ENCODE measurements at regions not wholly inside any gene's neighbourhood (a gene's known extent, or its start where the extent isn't known, plus 50 kb on each side); places are given as distances from the start of the nearest gene placed in this dataset.

DNA sequence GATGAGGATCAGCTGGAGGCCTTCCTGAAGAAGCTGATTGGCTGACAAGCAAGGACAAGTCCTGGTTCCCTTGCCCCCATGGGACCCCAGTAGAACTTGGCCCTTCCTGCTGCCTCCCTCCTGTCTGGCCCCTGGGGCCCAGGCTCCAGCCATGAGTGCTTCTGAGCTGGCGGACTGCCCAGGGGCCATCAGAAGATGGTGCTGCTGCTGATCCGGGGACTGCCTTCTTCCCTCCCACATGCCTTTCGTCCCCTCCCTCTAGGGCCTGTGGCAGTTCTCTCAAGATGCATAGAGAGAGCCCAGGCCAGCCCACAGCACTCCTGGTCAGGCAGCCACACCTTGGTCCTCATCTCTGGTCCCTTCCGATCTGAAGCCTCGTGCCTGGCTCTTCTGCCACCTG, 57.9 kb upstream of the PRKACB start:
- Histone ChIP-seq H3K4me3 (no peak overlapping the region), H3K9me3 (no peaks in the 10 kb centered on the region), H3K36me3 (no peaks in the 10 kb centered on the region), H3K27ac (no peak overlapping the region), H3K4me1 (peaks cover 0 to 14% (median 4%) of the 10 kb centered on the region in 12 donors), H3K27me3 (no peaks in the 10 kb centered on the region)
- intact Hi-C loops (cut with DNase I), result loop anchor here in 1 of 10 donors (5.0 kb wide), 1 partner anchor 556 kb away; no protein-coding TSS in a partner anchor
- 79 to 91% (median 81%) methylated on average over 3 to 5 of the region's 5 CpGs for WGBS, 4 donors
- TF ChIP-seq, protein P1, sequence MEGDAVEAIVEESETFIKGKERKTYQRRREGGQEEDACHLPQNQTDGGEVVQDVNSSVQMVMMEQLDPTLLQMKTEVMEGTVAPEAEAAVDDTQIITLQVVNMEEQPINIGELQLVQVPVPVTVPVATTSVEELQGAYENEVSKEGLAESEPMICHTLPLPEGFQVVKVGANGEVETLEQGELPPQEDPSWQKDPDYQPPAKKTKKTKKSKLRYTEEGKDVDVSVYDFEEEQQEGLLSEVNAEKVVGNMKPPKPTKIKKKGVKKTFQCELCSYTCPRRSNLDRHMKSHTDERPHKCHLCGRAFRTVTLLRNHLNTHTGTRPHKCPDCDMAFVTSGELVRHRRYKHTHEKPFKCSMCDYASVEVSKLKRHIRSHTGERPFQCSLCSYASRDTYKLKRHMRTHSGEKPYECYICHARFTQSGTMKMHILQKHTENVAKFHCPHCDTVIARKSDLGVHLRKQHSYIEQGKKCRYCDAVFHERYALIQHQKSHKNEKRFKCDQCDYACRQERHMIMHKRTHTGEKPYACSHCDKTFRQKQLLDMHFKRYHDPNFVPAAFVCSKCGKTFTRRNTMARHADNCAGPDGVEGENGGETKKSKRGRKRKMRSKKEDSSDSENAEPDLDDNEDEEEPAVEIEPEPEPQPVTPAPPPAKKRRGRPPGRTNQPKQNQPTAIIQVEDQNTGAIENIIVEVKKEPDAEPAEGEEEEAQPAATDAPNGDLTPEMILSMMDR (IDR thresholded peaks at IDR 0.05), result no peak
- TF ChIP-seq POLR2A (IDR thresholded peaks at IDR 0.05), result no peak
- DNase-seq (peak in 3 of 5 donors; percentile 6 to 47 (median 26)), ATAC-seq (peak in 2 of 4 donors; percentile 18 to 42)

GRCh38 chr1:84083307-84083706, 60.8 kb upstream of the PRKACB start:
- DNase-seq, result no peak
- Histone ChIP-seq H3K9me3 (no peaks in the 10 kb centered on the region), H3K27me3 (no peaks in the 10 kb centered on the region), H3K36me3 (no peaks in the 10 kb centered on the region), H3K4me1 (peaks cover 0 to 17% (median 5%) of the 10 kb centered on the region in 12 donors), H3K4me3 (no peak overlapping the region), H3K27ac (no peak overlapping the region)
- no peak for ATAC-seq
- intact Hi-C loops (cut with DNase I), result no loop called here
- WGBS, 4 donors, result 67 to 74% (median 70%) methylated on average over 3 of the region's 3 CpGs
- TF ChIP-seq, protein P1 (IDR thresholded peaks at IDR 0.05), result no peak
- TF ChIP-seq POLR2A (IDR thresholded peaks at IDR 0.05), result no peak

GRCh38 chr1:84078842-84079202, 65.2 kb upstream of the PRKACB start:
- DNase-seq (no peak), ATAC-seq (no peak)
- peaks cover 0 to 23% (median 10%) of the 10 kb centered on the region in 12 donors for H3K4me1 ChIP-seq
- no peaks in the 10 kb centered on the region for H3K9me3 ChIP-seq
- peak overlapping the region in 5 of 12 donors; percentile 88 to 95 (median 90) for H3K27ac ChIP-seq
- no peaks in the 10 kb centered on the region for H3K27me3 ChIP-seq
- H3K4me3 ChIP-seq, result peak overlapping the region; percentile 73 to 96 (median 86)
- H3K36me3 ChIP-seq, result no peaks in the 10 kb centered on the region
- TF ChIP-seq, protein P1 (IDR thresholded peaks at IDR 0.05), result no peak
- TF ChIP-seq POLR2A (IDR thresholded peaks at IDR 0.05), result no peak
- intact Hi-C loops (cut with DNase I), result loop anchor here in 1 of 10 donors (5.0 kb wide), 2 partner anchors 82 to 353 kb away; partner anchors contain the start of gene TTLL7
- WGBS, 4 donors, result 41 to 56% (median 46%) methylated on average over 5 of the region's 5 CpGs

- no peak for TF ChIP-seq POLR2A (IDR thresholded peaks at IDR 0.05)
- H3K27me3 ChIP-seq, result no peaks in the 10 kb centered on the region
- H3K4me3 ChIP-seq, result peak overlapping the region; percentile 73 to 96 (median 86)
- intact Hi-C loops (cut with DNase I), result loop anchor here in 1 of 10 donors (5.0 kb wide), 2 partner anchors 81 to 354 kb away; partner anchors contain the start of gene TTLL7
- DNase-seq (peak in 4 of 5 donors; percentile 18 to 50 (median 33)), ATAC-seq (peak; percentile 43 to 70 (median 62))
- H3K9me3 ChIP-seq, result no peaks in the 10 kb centered on the region
- 0 to 1% (median 1%) methylated on average over 19 to 61 of the region's 61 CpGs for WGBS, 4 donors
- H3K36me3 ChIP-seq, result no peaks in the 10 kb centered on the region
- H3K4me1 ChIP-seq, result peaks cover 0 to 22% (median 10%) of the 10 kb centered on the region in 12 donors
- peak overlapping the region; percentile 9 to 95 (median 88) for H3K27ac ChIP-seq
Measured at GRCh38 chr1:84078108-84078841, 65.8 kb upstream of the PRKACB start.
